ENCODE measurements at regions not wholly inside any gene's neighbourhood (a gene's known extent, or its start where the extent isn't known, plus 50 kb on each side); places are given as distances from the start of the nearest gene placed in this dataset.

GRCh38 chr12:88924162-88924561 lies 343.9 kb upstream of the KITLG start:
- no peak overlapping the region for H3K27ac ChIP-seq
- no peak for TF ChIP-seq CTCF (IDR thresholded peaks at IDR 0.05)
- H3K27me3 ChIP-seq (replicated peaks; ENCODE audit: insufficient read depth): no peaks in the 10 kb centered on the region
- H3K36me3 ChIP-seq: no peaks in the 10 kb centered on the region
- DNase-seq (ENCODE audit: low spot score) (no peak), ATAC-seq (ENCODE audit: insufficient number of reproducible peaks, low FRiP score, low read depth) (no peak)
- no peaks in the 10 kb centered on the region for H3K9me3 ChIP-seq
- peaks cover 0 to 7% of the 10 kb centered on the region in 2 donors for H3K4me1 ChIP-seq (ENCODE audit: control insufficient read depth in 1 of 2, low read depth in 2 of 2)
- no peak overlapping the region for H3K4me3 ChIP-seq

GRCh38 chr12:88923631-88924030 lies 343.4 kb upstream of the KITLG start:
- Histone ChIP-seq H3K27ac (no peak overlapping the region), H3K4me3 (no peak overlapping the region), H3K9me3 (no peaks in the 10 kb centered on the region), H3K36me3 (no peaks in the 10 kb centered on the region), H3K4me1 (ENCODE audit: control insufficient read depth in 1 of 2, low read depth in 2 of 2) (peaks cover 0 to 7% of the 10 kb centered on the region in 2 donors), H3K27me3 (replicated peaks; ENCODE audit: insufficient read depth) (no peaks in the 10 kb centered on the region)
- no peak for ATAC-seq (ENCODE audit: insufficient number of reproducible peaks, low FRiP score, low read depth)
- no peak for TF ChIP-seq CTCF (IDR thresholded peaks at IDR 0.05)
- no peak for DNase-seq (ENCODE audit: low spot score)

- H3K27ac ChIP-seq: no peak overlapping the region
- no peak for DNase-seq (ENCODE audit: low spot score)
- H3K27me3 ChIP-seq (replicated peaks; ENCODE audit: insufficient read depth): no peaks in the 10 kb centered on the region
- no peaks in the 10 kb centered on the region for H3K36me3 ChIP-seq
- H3K4me3 ChIP-seq: no peak overlapping the region
- TF ChIP-seq CTCF (IDR thresholded peaks at IDR 0.05): no peak
- H3K4me1 ChIP-seq (ENCODE audit: control insufficient read depth in 1 of 2, low read depth in 2 of 2): peaks cover 0 to 7% of the 10 kb centered on the region in 2 donors
- no peaks in the 10 kb centered on the region for H3K9me3 ChIP-seq
- no peak for ATAC-seq (ENCODE audit: insufficient number of reproducible peaks, low FRiP score, low read depth)
Measured at GRCh38 chr12:88922816-88923215, 342.5 kb upstream of the KITLG start.

- peaks cover 0 to 7% of the 10 kb centered on the region in 2 donors for H3K4me1 ChIP-seq (ENCODE audit: control insufficient read depth in 1 of 2, low read depth in 2 of 2)
- no peak overlapping the region for H3K4me3 ChIP-seq
- H3K36me3 ChIP-seq: no peaks in the 10 kb centered on the region
- TF ChIP-seq CTCF (IDR thresholded peaks at IDR 0.05): no peak
- H3K27me3 ChIP-seq (replicated peaks; ENCODE audit: insufficient read depth): no peaks in the 10 kb centered on the region
- DNase-seq (ENCODE audit: low spot score) (no peak), ATAC-seq (ENCODE audit: insufficient number of reproducible peaks, low FRiP score, low read depth) (no peak)
- no peaks in the 10 kb centered on the region for H3K9me3 ChIP-seq
- H3K27ac ChIP-seq: no peak overlapping the region
Measured at GRCh38 chr12:88921890-88922532, 341.7 kb upstream of the KITLG start.

GRCh38 chr12:88921434-88921833 lies 341.2 kb upstream of the KITLG start:
- Histone ChIP-seq H3K27me3 (replicated peaks; ENCODE audit: insufficient read depth) (no peaks in the 10 kb centered on the region), H3K27ac (no peak overlapping the region), H3K36me3 (no peaks in the 10 kb centered on the region), H3K4me3 (no peak overlapping the region), H3K4me1 (ENCODE audit: control insufficient read depth in 1 of 2, low read depth in 2 of 2) (peaks cover 0 to 7% of the 10 kb centered on the region in 2 donors), H3K9me3 (no peaks in the 10 kb centered on the region)
- TF ChIP-seq CTCF (IDR thresholded peaks at IDR 0.05): no peak
- ATAC-seq (ENCODE audit: insufficient number of reproducible peaks, low FRiP score, low read depth) (no peak), DNase-seq (ENCODE audit: low spot score) (no peak)

Data from thoracic aorta (tissue), 2 donors.